Fibroblast of peridontal ligament (primary cell): ENCODE measurements at regions not wholly inside any gene's neighbourhood (a gene's known extent, or its start where the extent isn't known, plus 50 kb on each side); places are given as distances from the start of the nearest gene placed in this dataset.

ENCODE experiments used
- DNase-seq: peaks from one replicate; pipeline ENCODE4 v3.0.0-alpha.2; 2010; ENCODE audit errors: extremely low read depth

- DNase-seq, result no peak
Measured at GRCh38 chr3:168157099-168157700, 61.5 kb upstream of the GOLIM4 start.

- no peak for DNase-seq
Measured at GRCh38 chr3:168156479-168156878, 60.8 kb upstream of the GOLIM4 start.

GRCh38 chr3:168155303-168155702 lies 59.6 kb upstream of the GOLIM4 start:
- no peak for DNase-seq

- DNase-seq, result no peak
Measured at GRCh38 chr3:168154089-168154488, 58.4 kb upstream of the GOLIM4 start.

GRCh38 chr3:168152149-168152548 lies 56.4 kb upstream of the GOLIM4 start:
- DNase-seq, result no peak
